ENCODE measurements at regions not wholly inside any gene's neighbourhood (a gene's known extent, or its start where the extent isn't known, plus 50 kb on each side); places are given as distances from the start of the nearest gene placed in this dataset.

DNA sequence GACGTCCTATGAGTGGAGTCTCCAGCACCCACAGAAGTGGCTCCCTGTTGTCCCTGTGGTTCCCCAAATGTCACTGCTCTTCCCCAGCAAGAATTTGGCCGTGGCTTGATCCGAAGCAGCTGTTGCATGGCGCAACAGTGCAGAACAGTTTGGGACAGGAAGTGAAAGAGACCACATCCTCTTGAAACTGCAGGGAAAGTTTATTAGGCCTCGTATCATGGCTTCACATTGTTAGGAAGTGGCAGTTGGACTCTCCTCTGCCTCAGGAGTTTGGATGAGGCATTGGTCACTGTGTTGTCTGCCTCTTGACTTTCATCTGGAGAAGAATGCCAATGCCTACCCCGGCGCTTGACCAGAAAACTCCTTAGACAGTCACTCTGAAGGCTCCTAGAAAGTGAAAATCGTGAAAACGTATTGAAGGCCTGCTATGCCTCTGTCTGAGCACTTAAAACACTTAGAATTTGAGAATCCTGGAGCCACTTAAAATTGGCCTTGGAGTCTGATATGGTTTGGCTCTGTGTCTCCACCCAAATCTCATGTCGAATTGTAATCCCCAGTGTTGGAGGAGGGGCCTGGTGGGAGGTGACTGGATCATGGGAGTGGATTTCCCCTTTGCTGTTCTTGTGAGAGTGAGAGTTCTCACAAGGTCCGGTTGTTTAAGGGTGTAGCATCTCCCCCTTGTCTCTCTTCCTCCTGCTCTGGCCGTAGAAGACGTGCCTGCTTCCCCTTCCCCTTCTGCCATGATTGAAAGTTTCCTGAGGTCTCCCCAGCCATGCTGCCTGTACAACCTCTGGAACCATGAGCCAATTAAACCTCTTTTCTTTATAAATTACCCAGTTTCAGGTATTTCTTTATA lies 334.9 kb upstream of the JARID2 start:
- TF ChIP-seq, protein P1, sequence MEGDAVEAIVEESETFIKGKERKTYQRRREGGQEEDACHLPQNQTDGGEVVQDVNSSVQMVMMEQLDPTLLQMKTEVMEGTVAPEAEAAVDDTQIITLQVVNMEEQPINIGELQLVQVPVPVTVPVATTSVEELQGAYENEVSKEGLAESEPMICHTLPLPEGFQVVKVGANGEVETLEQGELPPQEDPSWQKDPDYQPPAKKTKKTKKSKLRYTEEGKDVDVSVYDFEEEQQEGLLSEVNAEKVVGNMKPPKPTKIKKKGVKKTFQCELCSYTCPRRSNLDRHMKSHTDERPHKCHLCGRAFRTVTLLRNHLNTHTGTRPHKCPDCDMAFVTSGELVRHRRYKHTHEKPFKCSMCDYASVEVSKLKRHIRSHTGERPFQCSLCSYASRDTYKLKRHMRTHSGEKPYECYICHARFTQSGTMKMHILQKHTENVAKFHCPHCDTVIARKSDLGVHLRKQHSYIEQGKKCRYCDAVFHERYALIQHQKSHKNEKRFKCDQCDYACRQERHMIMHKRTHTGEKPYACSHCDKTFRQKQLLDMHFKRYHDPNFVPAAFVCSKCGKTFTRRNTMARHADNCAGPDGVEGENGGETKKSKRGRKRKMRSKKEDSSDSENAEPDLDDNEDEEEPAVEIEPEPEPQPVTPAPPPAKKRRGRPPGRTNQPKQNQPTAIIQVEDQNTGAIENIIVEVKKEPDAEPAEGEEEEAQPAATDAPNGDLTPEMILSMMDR (IDR thresholded peaks at IDR 0.05): no peak
- TF ChIP-seq POLR2A (IDR thresholded peaks at IDR 0.05): no peak
- 78 to 79% methylated on average over 13 of the region's 13 CpGs for WGBS, 2 donors

GRCh38 chr6:14912226-14912625 lies 333.6 kb upstream of the JARID2 start:
- TF ChIP-seq POLR2A (IDR thresholded peaks at IDR 0.05): no peak
- TF ChIP-seq, protein P1 (IDR thresholded peaks at IDR 0.05): no peak
- whole genome bisulfite sequencing, 2 donors: 36 to 62% methylated on average over 6 to 10 of the region's 10 CpGs
- H3K36me3 ChIP-seq (ENCODE audit: low read depth, missing control alignments): no peaks in the 10 kb centered on the region
- no peaks in the 10 kb centered on the region for H3K27me3 ChIP-seq
- H3K4me3 ChIP-seq: no peak overlapping the region
- no peaks in the 10 kb centered on the region for H3K9me3 ChIP-seq
- no peak overlapping the region for H3K27ac ChIP-seq
- intact Hi-C loops (cut with DNase I; ENCODE audit: low total_unique reads): no loop called here
- DNase-seq: peak; percentile 88
- peaks cover 17% of the 10 kb centered on the region for H3K4me1 ChIP-seq

More for the DNA sequence above, 334.9 kb upstream of the JARID2 start:
- no peak overlapping the region for H3K4me3 ChIP-seq
- no peak for DNase-seq
- no peak overlapping the region for H3K27ac ChIP-seq
- H3K27me3 ChIP-seq: no peaks in the 10 kb centered on the region
- intact Hi-C loops (cut with DNase I; ENCODE audit: low total_unique reads): no loop called here
- no peaks in the 10 kb centered on the region for H3K36me3 ChIP-seq (ENCODE audit: low read depth, missing control alignments)
- H3K9me3 ChIP-seq: no peaks in the 10 kb centered on the region
- peaks cover 16% of the 10 kb centered on the region for H3K4me1 ChIP-seq

- intact Hi-C loops (cut with DNase I; ENCODE audit: low total_unique reads): no loop called here
- Histone ChIP-seq H3K27me3 (no peaks in the 10 kb centered on the region), H3K36me3 (ENCODE audit: low read depth, missing control alignments) (no peaks in the 10 kb centered on the region), H3K4me3 (no peak overlapping the region), H3K9me3 (no peaks in the 10 kb centered on the region), H3K4me1 (peaks cover 19% of the 10 kb centered on the region), H3K27ac (no peak overlapping the region)
- DNase-seq: no peak
- 64 to 89% methylated on average over 2 of the region's 2 CpGs for WGBS, 2 donors
- no peak for TF ChIP-seq POLR2A (IDR thresholded peaks at IDR 0.05)
- TF ChIP-seq, protein P1 (IDR thresholded peaks at IDR 0.05): no peak
These were observed 333.2 kb upstream of the JARID2 start for GRCh38 chr6:14912706-14913105.

DNA sequence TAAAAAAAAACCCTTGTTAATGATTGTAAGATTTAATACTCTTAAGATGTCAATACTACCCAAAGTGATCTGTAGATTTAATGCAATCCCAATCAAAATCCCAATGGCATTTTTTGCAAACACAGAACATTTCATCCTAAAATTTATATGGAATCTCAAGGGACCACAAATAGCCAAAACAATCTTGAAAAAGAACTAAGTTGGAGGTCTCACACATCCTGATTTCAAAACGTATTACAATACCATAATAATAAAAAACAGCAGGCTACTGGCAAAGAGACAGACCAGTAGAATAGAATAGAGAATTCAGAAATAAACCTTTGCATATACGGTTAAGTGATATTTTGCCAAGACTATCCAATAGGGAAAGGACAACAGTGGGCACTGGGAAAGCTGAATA lies 331.9 kb upstream of the JARID2 start:
- no peaks in the 10 kb centered on the region for H3K9me3 ChIP-seq
- no peak for DNase-seq
- no peak for TF ChIP-seq POLR2A (IDR thresholded peaks at IDR 0.05)
- TF ChIP-seq, protein P1 (IDR thresholded peaks at IDR 0.05): no peak
- 87 to 92% methylated on average over 2 of the region's 2 CpGs for WGBS, 2 donors
- H3K4me3 ChIP-seq: no peak overlapping the region
- H3K27ac ChIP-seq: no peak overlapping the region
- H3K27me3 ChIP-seq: no peaks in the 10 kb centered on the region
- H3K36me3 ChIP-seq (ENCODE audit: low read depth, missing control alignments): no peaks in the 10 kb centered on the region
- H3K4me1 ChIP-seq: peaks cover 19% of the 10 kb centered on the region
- intact Hi-C loops (cut with DNase I; ENCODE audit: low total_unique reads): no loop called here
